Dendritic cell treated with granulocyte-macrophage colony-stimulating factor and Interleukin-4, amounts not matched to agents 40 ng/mL and 50 ng/mL, for 4 days (primary cell): ENCODE measurements at regions not wholly inside any gene's neighbourhood (a gene's known extent, or its start where the extent isn't known, plus 50 kb on each side); places are given as distances from the start of the nearest gene placed in this dataset.
"Not testable (repeated sequence)": the region's sequence is repeated elsewhere in the genome, so short reads cannot be mapped to it uniquely, and the experiment has no call there.

Experiments used
- H3K27ac Mint-ChIP-seq: one replicate; pipeline ENCODE4 v1.8.0; 2022; ENCODE audit warnings: mild to moderate bottlenecking, mixed read lengths
- H3K27me3 Mint-ChIP-seq: one replicate; pipeline ENCODE4 v1.8.0; 2022; ENCODE audit warnings: mild to moderate bottlenecking, mixed read lengths
- H3K36me3 Mint-ChIP-seq: one replicate; pipeline ENCODE4 v1.8.0; 2022; ENCODE audit warnings: low read depth, mixed read lengths
- H3K4me1 Mint-ChIP-seq: one replicate; pipeline ENCODE4 v1.8.0; 2022; ENCODE audit warnings: low read depth, mixed read lengths
- H3K4me3 Mint-ChIP-seq: one replicate; pipeline ENCODE4 v1.8.0; 2022; ENCODE audit warnings: mild to moderate bottlenecking, moderate library complexity, mixed read lengths
- H3K9me3 Mint-ChIP-seq: one replicate; pipeline ENCODE4 v1.8.0; 2022; ENCODE audit warnings: mixed read lengths
- intact Hi-C: fragments of 100-400 bp; cut with micrococcal nuclease; formaldehyde crosslinking; loops from one replicate; pipeline ENCODE4 v1.15.0; 2022

- H3K27ac Mint-ChIP-seq, H3K36me3 Mint-ChIP-seq, H3K4me1 Mint-ChIP-seq, intact Hi-C loops, H3K9me3 Mint-ChIP-seq, H3K4me3 Mint-ChIP-seq: not testable (repeated sequence)
- H3K27me3 Mint-ChIP-seq, result peaks cover 17% of the 10 kb centered on the region
These were observed 62.8 kb downstream of the RPS24 start for GRCh38 chr10:78096486-78096885.

GRCh38 chr10:78102593-78102992 is 68.9 kb downstream of the RPS24 start:
- H3K4me1 Mint-ChIP-seq, H3K27me3 Mint-ChIP-seq, H3K27ac Mint-ChIP-seq, intact Hi-C loops, H3K4me3 Mint-ChIP-seq, H3K36me3 Mint-ChIP-seq: not testable (repeated sequence)
- H3K9me3 Mint-ChIP-seq, result peaks cover 37% of the 10 kb centered on the region

GRCh38 chr10:78109210-78109609 is 75.5 kb downstream of the RPS24 start:
- Mint-ChIP-seq H3K27me3 (peaks cover 7% of the 10 kb centered on the region), H3K4me3 (no peak overlapping the region), H3K27ac (no peak overlapping the region), H3K4me1 (no peaks in the 10 kb centered on the region), H3K9me3 (peaks cover 23% of the 10 kb centered on the region), H3K36me3 (no peaks in the 10 kb centered on the region)
- intact Hi-C loops, result no loop called here

GRCh38 chr10:78115135-78115853 is 81.6 kb downstream of the RPS24 start:
- Mint-ChIP-seq H3K4me1 (no peaks in the 10 kb centered on the region), H3K27me3 (peaks cover 15% of the 10 kb centered on the region), H3K9me3 (peaks cover 7% of the 10 kb centered on the region), H3K36me3 (no peaks in the 10 kb centered on the region), H3K4me3 (no peak overlapping the region), H3K27ac (no peak overlapping the region)
- intact Hi-C loops, result no loop called here

GRCh38 chr10:78116361-78116760 is 82.7 kb downstream of the RPS24 start:
- no peaks in the 10 kb centered on the region for H3K36me3 Mint-ChIP-seq
- peaks cover 17% of the 10 kb centered on the region for H3K9me3 Mint-ChIP-seq
- no peak overlapping the region for H3K4me3 Mint-ChIP-seq
- no peak overlapping the region for H3K27ac Mint-ChIP-seq
- H3K27me3 Mint-ChIP-seq, result peaks cover 16% of the 10 kb centered on the region
- no peaks in the 10 kb centered on the region for H3K4me1 Mint-ChIP-seq
- intact Hi-C loops, result no loop called here

GRCh38 chr10:78118591-78118990 is 84.9 kb downstream of the RPS24 start:
- no peak overlapping the region for H3K4me3 Mint-ChIP-seq
- intact Hi-C loops, result no loop called here
- H3K27ac Mint-ChIP-seq, result no peak overlapping the region
- H3K4me1 Mint-ChIP-seq, result no peaks in the 10 kb centered on the region
- peaks cover 19% of the 10 kb centered on the region for H3K27me3 Mint-ChIP-seq
- H3K9me3 Mint-ChIP-seq, result peaks cover 36% of the 10 kb centered on the region
- H3K36me3 Mint-ChIP-seq, result no peaks in the 10 kb centered on the region

GRCh38 chr10:78121801-78122200 is 88.1 kb downstream of the RPS24 start:
- no peaks in the 10 kb centered on the region for H3K4me1 Mint-ChIP-seq
- no peaks in the 10 kb centered on the region for H3K36me3 Mint-ChIP-seq
- peaks cover 46% of the 10 kb centered on the region for H3K9me3 Mint-ChIP-seq
- no peak overlapping the region for H3K4me3 Mint-ChIP-seq
- peaks cover 13% of the 10 kb centered on the region for H3K27me3 Mint-ChIP-seq
- H3K27ac Mint-ChIP-seq, result no peak overlapping the region
- intact Hi-C loops, result no loop called here

- intact Hi-C loops, result no loop called here
- H3K27me3 Mint-ChIP-seq, result peaks cover 9% of the 10 kb centered on the region
- H3K36me3 Mint-ChIP-seq, result no peaks in the 10 kb centered on the region
- no peak overlapping the region for H3K4me3 Mint-ChIP-seq
- no peaks in the 10 kb centered on the region for H3K4me1 Mint-ChIP-seq
- no peak overlapping the region for H3K27ac Mint-ChIP-seq
- peaks cover 46% of the 10 kb centered on the region for H3K9me3 Mint-ChIP-seq
These were observed 90.5 kb downstream of the RPS24 start for GRCh38 chr10:78124167-78124566.

GRCh38 chr10:78129211-78129610 is 95.5 kb downstream of the RPS24 start:
- Mint-ChIP-seq H3K27ac (no peak overlapping the region), H3K36me3 (no peaks in the 10 kb centered on the region), H3K9me3 (peaks cover 8% of the 10 kb centered on the region), H3K27me3 (peaks cover 3% of the 10 kb centered on the region), H3K4me3 (no peak overlapping the region), H3K4me1 (no peaks in the 10 kb centered on the region)
- intact Hi-C loops, result no loop called here

GRCh38 chr10:78130966-78131710 is 97.5 kb downstream of the RPS24 start:
- Mint-ChIP-seq H3K4me1 (no peaks in the 10 kb centered on the region), H3K9me3 (no peaks in the 10 kb centered on the region), H3K4me3 (no peak overlapping the region), H3K27ac (no peak overlapping the region), H3K36me3 (no peaks in the 10 kb centered on the region), H3K27me3 (peaks cover 3% of the 10 kb centered on the region)
- intact Hi-C loops, result no loop called here

- H3K27ac Mint-ChIP-seq, result no peak overlapping the region
These were observed 101.2 kb downstream of the RPS24 start for GRCh38 chr10:78134773-78135306.

GRCh38 chr10:78137147-78137546 is 103.5 kb downstream of the RPS24 start:
- H3K9me3 Mint-ChIP-seq, result no peaks in the 10 kb centered on the region
- H3K4me1 Mint-ChIP-seq, result no peaks in the 10 kb centered on the region
- no peaks in the 10 kb centered on the region for H3K36me3 Mint-ChIP-seq
- intact Hi-C loops, result no loop called here
- no peak overlapping the region for H3K27ac Mint-ChIP-seq
- H3K27me3 Mint-ChIP-seq, result peaks cover 4% of the 10 kb centered on the region
- H3K4me3 Mint-ChIP-seq, result no peak overlapping the region

More at GRCh38 chr10:78134773-78135306, 101.2 kb downstream of the RPS24 start:
- Mint-ChIP-seq H3K9me3 (no peaks in the 10 kb centered on the region), H3K36me3 (no peaks in the 10 kb centered on the region), H3K4me3 (no peak overlapping the region), H3K27me3 (peaks cover 5% of the 10 kb centered on the region), H3K4me1 (no peaks in the 10 kb centered on the region)
- intact Hi-C loops, result no loop called here

- Mint-ChIP-seq H3K27me3 (peaks cover 9% of the 10 kb centered on the region), H3K27ac (no peak overlapping the region), H3K4me3 (no peak overlapping the region), H3K4me1 (no peaks in the 10 kb centered on the region), H3K9me3 (peaks cover 18% of the 10 kb centered on the region), H3K36me3 (no peaks in the 10 kb centered on the region)
- intact Hi-C loops, result no loop called here
These were observed 105.7 kb downstream of the RPS24 start for GRCh38 chr10:78139341-78139740.

- Mint-ChIP-seq H3K4me1 (no peaks in the 10 kb centered on the region), H3K36me3 (no peaks in the 10 kb centered on the region), H3K27me3 (peaks cover 11% of the 10 kb centered on the region), H3K27ac (no peak overlapping the region), H3K4me3 (no peak overlapping the region), H3K9me3 (peaks cover 23% of the 10 kb centered on the region)
- intact Hi-C loops, result no loop called here
These were observed 106.5 kb downstream of the RPS24 start for GRCh38 chr10:78140066-78140630.
